ENCODE measurements at regions not wholly inside any gene's neighbourhood (a gene's known extent, or its start where the extent isn't known, plus 50 kb on each side); places are given as distances from the start of the nearest gene placed in this dataset.
A peak's percentile ranks its signal among the peaks of the same experiment; 100 is the strongest.

- Histone ChIP-seq H3K9me3 (no peaks in the 10 kb centered on the region), H3K36me3 (no peaks in the 10 kb centered on the region), H3K27me3 (ENCODE audit: low read depth) (no peaks in the 10 kb centered on the region), H3K4me1 (peaks cover 11% of the 10 kb centered on the region), H3K27ac (no peak overlapping the region), H3K4me3 (no peak overlapping the region)
- DNase-seq (no peak), ATAC-seq (no peak)
- intact Hi-C loops (cut with DNase I), result no loop called here
- TF ChIP-seq, protein P1, sequence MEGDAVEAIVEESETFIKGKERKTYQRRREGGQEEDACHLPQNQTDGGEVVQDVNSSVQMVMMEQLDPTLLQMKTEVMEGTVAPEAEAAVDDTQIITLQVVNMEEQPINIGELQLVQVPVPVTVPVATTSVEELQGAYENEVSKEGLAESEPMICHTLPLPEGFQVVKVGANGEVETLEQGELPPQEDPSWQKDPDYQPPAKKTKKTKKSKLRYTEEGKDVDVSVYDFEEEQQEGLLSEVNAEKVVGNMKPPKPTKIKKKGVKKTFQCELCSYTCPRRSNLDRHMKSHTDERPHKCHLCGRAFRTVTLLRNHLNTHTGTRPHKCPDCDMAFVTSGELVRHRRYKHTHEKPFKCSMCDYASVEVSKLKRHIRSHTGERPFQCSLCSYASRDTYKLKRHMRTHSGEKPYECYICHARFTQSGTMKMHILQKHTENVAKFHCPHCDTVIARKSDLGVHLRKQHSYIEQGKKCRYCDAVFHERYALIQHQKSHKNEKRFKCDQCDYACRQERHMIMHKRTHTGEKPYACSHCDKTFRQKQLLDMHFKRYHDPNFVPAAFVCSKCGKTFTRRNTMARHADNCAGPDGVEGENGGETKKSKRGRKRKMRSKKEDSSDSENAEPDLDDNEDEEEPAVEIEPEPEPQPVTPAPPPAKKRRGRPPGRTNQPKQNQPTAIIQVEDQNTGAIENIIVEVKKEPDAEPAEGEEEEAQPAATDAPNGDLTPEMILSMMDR (IDR thresholded peaks at IDR 0.05), result no peak
Observed at GRCh38 chr4:38570647-38571276, 93.2 kb upstream of the KLF3 start.

DNA sequence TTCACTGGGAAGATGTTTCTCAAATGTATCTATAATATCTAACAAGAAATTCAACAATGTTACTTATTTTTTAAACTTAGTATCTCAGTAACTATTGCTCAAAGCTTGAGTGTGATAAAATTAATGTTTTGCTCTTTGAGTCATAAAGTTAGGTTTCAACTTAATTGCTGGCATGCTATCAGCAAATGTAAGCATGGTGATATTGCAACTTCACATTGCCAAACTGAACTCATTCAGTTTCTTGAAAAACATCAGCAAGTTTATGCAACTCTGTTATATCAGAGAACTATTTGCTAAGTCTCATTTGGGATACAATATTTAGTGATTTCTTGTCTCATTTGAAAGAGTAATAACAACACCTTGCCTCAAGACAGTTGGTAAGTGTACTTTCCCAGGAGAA lies 91.2 kb upstream of the KLF3 start:
- DNase-seq (no peak), ATAC-seq (no peak)
- Histone ChIP-seq H3K36me3 (no peaks in the 10 kb centered on the region), H3K27me3 (ENCODE audit: low read depth) (no peaks in the 10 kb centered on the region), H3K4me1 (peaks cover 11% of the 10 kb centered on the region), H3K27ac (no peak overlapping the region), H3K4me3 (no peak overlapping the region), H3K9me3 (no peaks in the 10 kb centered on the region)
- TF ChIP-seq, protein P1 (IDR thresholded peaks at IDR 0.05), result no peak
- intact Hi-C loops (cut with DNase I), result no loop called here

GRCh38 chr4:38574559-38575333 lies 89.3 kb upstream of the KLF3 start:
- no peaks in the 10 kb centered on the region for H3K36me3 ChIP-seq
- intact Hi-C loops (cut with DNase I), result no loop called here
- H3K4me3 ChIP-seq, result no peak overlapping the region
- H3K9me3 ChIP-seq, result no peaks in the 10 kb centered on the region
- H3K27ac ChIP-seq, result no peak overlapping the region
- DNase-seq, result no peak
- peak; percentile 29 to 47 for ATAC-seq
- H3K4me1 ChIP-seq, result peaks cover 11% of the 10 kb centered on the region
- TF ChIP-seq, protein P1 (IDR thresholded peaks at IDR 0.05), result no peak
- H3K27me3 ChIP-seq (ENCODE audit: low read depth), result no peaks in the 10 kb centered on the region

GRCh38 chr4:38576767-38577166 lies 87.2 kb upstream of the KLF3 start:
- Histone ChIP-seq H3K9me3 (no peaks in the 10 kb centered on the region), H3K4me3 (no peak overlapping the region), H3K36me3 (no peaks in the 10 kb centered on the region), H3K4me1 (peaks cover 11% of the 10 kb centered on the region), H3K27me3 (ENCODE audit: low read depth) (no peaks in the 10 kb centered on the region), H3K27ac (no peak overlapping the region)
- intact Hi-C loops (cut with DNase I), result no loop called here
- ATAC-seq (no peak), DNase-seq (no peak)
- TF ChIP-seq, protein P1 (IDR thresholded peaks at IDR 0.05), result no peak

- Histone ChIP-seq H3K27me3 (ENCODE audit: low read depth) (no peaks in the 10 kb centered on the region), H3K36me3 (no peaks in the 10 kb centered on the region), H3K9me3 (no peaks in the 10 kb centered on the region), H3K4me1 (peaks cover 11% of the 10 kb centered on the region), H3K27ac (no peak overlapping the region), H3K4me3 (no peak overlapping the region)
- ATAC-seq (no peak), DNase-seq (no peak)
- intact Hi-C loops (cut with DNase I), result no loop called here
- TF ChIP-seq, protein P1 (IDR thresholded peaks at IDR 0.05), result no peak
Observed at GRCh38 chr4:38577462-38577861, 86.5 kb upstream of the KLF3 start.

Data from lower lobe of right lung (tissue), 2 donors.